ENCODE measurements at regions not wholly inside any gene's neighbourhood (a gene's known extent, or its start where the extent isn't known, plus 50 kb on each side); places are given as distances from the start of the nearest gene placed in this dataset.
"Not testable (repeated sequence)": the region's sequence is repeated elsewhere in the genome, so short reads cannot be mapped to it uniquely, and the experiment has no call there.

- not testable (repeated sequence) for H3K36me3 ChIP-seq (ENCODE audit: control insufficient read depth, insufficient read depth, low read length); H3K4me1 Mint-ChIP-seq; ATAC-seq (ENCODE audit: low read depth in 2 of 2); H3K4me3 ChIP-seq (ENCODE audit: low read depth, low read length); H3K9me3 Mint-ChIP-seq; H3K27me3 ChIP-seq (ENCODE audit: control insufficient read depth, insufficient read depth, low read length); H3K27ac ChIP-seq (ENCODE audit: insufficient read depth, low read length, poor library complexity, severe bottlenecking); DNase-seq; H3K4me3 Mint-ChIP-seq; H3K27ac Mint-ChIP-seq; H3K27me3 Mint-ChIP-seq; H3K9me3 ChIP-seq (ENCODE audit: control insufficient read depth in 2 of 2, low read length in 2 of 2); H3K4me1 ChIP-seq (ENCODE audit: control insufficient read depth, insufficient read depth, low read length, poor library complexity, severe bottlenecking); H3K36me3 Mint-ChIP-seq
These were observed 242.3 kb upstream of the POTEB2 start for GRCh38 chr15:21108384-21108783.

- H3K27ac ChIP-seq (ENCODE audit: insufficient read depth, low read length, poor library complexity, severe bottlenecking); H3K36me3 Mint-ChIP-seq; H3K4me3 Mint-ChIP-seq; H3K27me3 Mint-ChIP-seq; H3K27ac Mint-ChIP-seq; DNase-seq; H3K9me3 ChIP-seq (ENCODE audit: control insufficient read depth in 2 of 2, low read length in 2 of 2); H3K4me3 ChIP-seq (ENCODE audit: low read depth, low read length); H3K9me3 Mint-ChIP-seq; H3K4me1 ChIP-seq (ENCODE audit: control insufficient read depth, insufficient read depth, low read length, poor library complexity, severe bottlenecking); H3K36me3 ChIP-seq (ENCODE audit: control insufficient read depth, insufficient read depth, low read length); H3K4me1 Mint-ChIP-seq; H3K27me3 ChIP-seq (ENCODE audit: control insufficient read depth, insufficient read depth, low read length): not testable (repeated sequence)
- ATAC-seq (ENCODE audit: low read depth in 2 of 2) = peak in 1 of 2 donors; percentile 42
These were observed 241.6 kb upstream of the POTEB2 start for GRCh38 chr15:21107399-21108381.

GRCh38 chr15:21096599-21096998 is 230.5 kb upstream of the POTEB2 start:
- not testable (repeated sequence) for H3K4me1 ChIP-seq (ENCODE audit: control insufficient read depth, insufficient read depth, low read length, poor library complexity, severe bottlenecking)

GRCh38 chr15:21079544-21079943 is 213.4 kb upstream of the POTEB2 start:
- H3K4me1 ChIP-seq (ENCODE audit: control insufficient read depth, insufficient read depth, low read length, poor library complexity, severe bottlenecking); ATAC-seq (ENCODE audit: low read depth in 2 of 2); DNase-seq; H3K27ac Mint-ChIP-seq; H3K4me3 Mint-ChIP-seq; H3K9me3 ChIP-seq (ENCODE audit: control insufficient read depth in 2 of 2, low read length in 2 of 2); H3K27me3 Mint-ChIP-seq; H3K36me3 ChIP-seq (ENCODE audit: control insufficient read depth, insufficient read depth, low read length); H3K27ac ChIP-seq (ENCODE audit: insufficient read depth, low read length, poor library complexity, severe bottlenecking); H3K9me3 Mint-ChIP-seq; H3K4me1 Mint-ChIP-seq; H3K27me3 ChIP-seq (ENCODE audit: control insufficient read depth, insufficient read depth, low read length); H3K36me3 Mint-ChIP-seq; H3K4me3 ChIP-seq (ENCODE audit: low read depth, low read length): not testable (repeated sequence)

More at GRCh38 chr15:21096599-21096998, 230.5 kb upstream of the POTEB2 start:
- not testable (repeated sequence) for H3K36me3 Mint-ChIP-seq; H3K4me3 ChIP-seq (ENCODE audit: low read depth, low read length); DNase-seq; H3K27me3 ChIP-seq (ENCODE audit: control insufficient read depth, insufficient read depth, low read length); H3K36me3 ChIP-seq (ENCODE audit: control insufficient read depth, insufficient read depth, low read length); H3K9me3 Mint-ChIP-seq; H3K27ac ChIP-seq (ENCODE audit: insufficient read depth, low read length, poor library complexity, severe bottlenecking); H3K27me3 Mint-ChIP-seq; H3K27ac Mint-ChIP-seq; H3K4me1 Mint-ChIP-seq; ATAC-seq (ENCODE audit: low read depth in 2 of 2); H3K9me3 ChIP-seq (ENCODE audit: control insufficient read depth in 2 of 2, low read length in 2 of 2); H3K4me3 Mint-ChIP-seq

- H3K9me3 ChIP-seq (ENCODE audit: control insufficient read depth in 2 of 2, low read length in 2 of 2); H3K27ac Mint-ChIP-seq; DNase-seq; H3K27ac ChIP-seq (ENCODE audit: insufficient read depth, low read length, poor library complexity, severe bottlenecking); H3K4me3 ChIP-seq (ENCODE audit: low read depth, low read length); H3K27me3 ChIP-seq (ENCODE audit: control insufficient read depth, insufficient read depth, low read length); H3K9me3 Mint-ChIP-seq; H3K4me1 Mint-ChIP-seq; ATAC-seq (ENCODE audit: low read depth in 2 of 2); H3K4me3 Mint-ChIP-seq; H3K36me3 Mint-ChIP-seq; H3K27me3 Mint-ChIP-seq; H3K36me3 ChIP-seq (ENCODE audit: control insufficient read depth, insufficient read depth, low read length); H3K4me1 ChIP-seq (ENCODE audit: control insufficient read depth, insufficient read depth, low read length, poor library complexity, severe bottlenecking): not testable (repeated sequence)
These were observed 202.8 kb upstream of the POTEB2 start for GRCh38 chr15:21068917-21069316.

- not testable (repeated sequence) for H3K9me3 ChIP-seq (ENCODE audit: control insufficient read depth in 2 of 2, low read length in 2 of 2); H3K27me3 ChIP-seq (ENCODE audit: control insufficient read depth, insufficient read depth, low read length); H3K4me3 Mint-ChIP-seq; H3K36me3 Mint-ChIP-seq; H3K9me3 Mint-ChIP-seq; H3K27ac Mint-ChIP-seq; H3K4me1 ChIP-seq (ENCODE audit: control insufficient read depth, insufficient read depth, low read length, poor library complexity, severe bottlenecking); H3K27ac ChIP-seq (ENCODE audit: insufficient read depth, low read length, poor library complexity, severe bottlenecking); H3K4me3 ChIP-seq (ENCODE audit: low read depth, low read length); ATAC-seq (ENCODE audit: low read depth in 2 of 2); DNase-seq; H3K4me1 Mint-ChIP-seq; H3K36me3 ChIP-seq (ENCODE audit: control insufficient read depth, insufficient read depth, low read length); H3K27me3 Mint-ChIP-seq
These were observed 197.4 kb upstream of the POTEB2 start for GRCh38 chr15:21063512-21063911.

- H3K27ac Mint-ChIP-seq; H3K9me3 Mint-ChIP-seq; H3K4me3 Mint-ChIP-seq; H3K4me1 Mint-ChIP-seq; H3K4me3 ChIP-seq (ENCODE audit: low read depth, low read length); H3K9me3 ChIP-seq (ENCODE audit: control insufficient read depth in 2 of 2, low read length in 2 of 2); H3K27me3 Mint-ChIP-seq; H3K4me1 ChIP-seq (ENCODE audit: control insufficient read depth, insufficient read depth, low read length, poor library complexity, severe bottlenecking); H3K27ac ChIP-seq (ENCODE audit: insufficient read depth, low read length, poor library complexity, severe bottlenecking); DNase-seq; H3K27me3 ChIP-seq (ENCODE audit: control insufficient read depth, insufficient read depth, low read length); H3K36me3 ChIP-seq (ENCODE audit: control insufficient read depth, insufficient read depth, low read length); ATAC-seq (ENCODE audit: low read depth in 2 of 2); H3K36me3 Mint-ChIP-seq: not testable (repeated sequence)
These were observed 196.6 kb upstream of the POTEB2 start for GRCh38 chr15:21062619-21063163.

GRCh38 chr15:21051866-21052265 is 185.8 kb upstream of the POTEB2 start:
- H3K9me3 Mint-ChIP-seq; H3K4me3 ChIP-seq (ENCODE audit: low read depth, low read length); DNase-seq; H3K4me1 ChIP-seq (ENCODE audit: control insufficient read depth, insufficient read depth, low read length, poor library complexity, severe bottlenecking); H3K27me3 ChIP-seq (ENCODE audit: control insufficient read depth, insufficient read depth, low read length); H3K4me3 Mint-ChIP-seq; H3K27ac ChIP-seq (ENCODE audit: insufficient read depth, low read length, poor library complexity, severe bottlenecking); H3K4me1 Mint-ChIP-seq; ATAC-seq (ENCODE audit: low read depth in 2 of 2); H3K36me3 Mint-ChIP-seq; H3K9me3 ChIP-seq (ENCODE audit: control insufficient read depth in 2 of 2, low read length in 2 of 2); H3K36me3 ChIP-seq (ENCODE audit: control insufficient read depth, insufficient read depth, low read length); H3K27ac Mint-ChIP-seq; H3K27me3 Mint-ChIP-seq: not testable (repeated sequence)
